PFSK-1 (cell line): ENCODE measurements at regions not wholly inside any gene's neighbourhood (a gene's known extent, or its start where the extent isn't known, plus 50 kb on each side); places are given as distances from the start of the nearest gene placed in this dataset.

Experiments used
- FOXP2 ChIP-seq: optimal IDR thresholded peaks from 2 replicates; pipeline ENCODE3; 2011; ENCODE audit warnings: borderline replicate concordance, control low read depth, inconsistent platforms; ENCODE audit not compliant: insufficient read depth; ENCODE audit errors: extremely low read length, extremely low read depth
- POLR2AphosphoS5 ChIP-seq: IDR thresholded peaks from 2 replicates; pipeline ENCODE4 v1.6.1; 2012; ENCODE audit warnings: low read depth, mild to moderate bottlenecking, control low read depth, low read length, moderate library complexity
- REST ChIP-seq, 2 experiments: IDR thresholded peaks; 2 replicates each; pipeline versions ENCODE4 v1.6.1 to v1.8.0; 2011 to 2012; ENCODE audit warnings: low read depth in 2 of 2, low read length in 2 of 2, control low read depth in 1 of 2, inconsistent platforms in 1 of 2, mild to moderate bottlenecking in 1 of 2, moderate library complexity in 1 of 2; ENCODE audit not compliant: insufficient read depth in 1 of 2
- SIN3A ChIP-seq: IDR thresholded peaks from 2 replicates; pipeline ENCODE4 v1.6.1; 2012; ENCODE audit warnings: mild to moderate bottlenecking, low read length, moderate library complexity, borderline replicate concordance; ENCODE audit not compliant: insufficient read depth
- TAF1 ChIP-seq: IDR thresholded peaks from 2 replicates; pipeline ENCODE4 v1.6.1; 2012; ENCODE audit warnings: low read length, control low read depth, borderline replicate concordance; ENCODE audit not compliant: insufficient read depth

GRCh38 chr4:38297061-38297460, 336.9 kb downstream of the PTTG2 start:
- TF ChIP-seq REST (IDR thresholded peaks at IDR 0.05; ENCODE audit: insufficient read depth in 1 of 2, low read depth in 2 of 2, low read length in 2 of 2) = no peak
- no peak for TF ChIP-seq SIN3A
- no peak for TF ChIP-seq TAF1
- TF ChIP-seq POLR2AphosphoS5 = no peak
- no peak for TF ChIP-seq FOXP2
